ENCODE measurements at regions not wholly inside any gene's neighbourhood (a gene's known extent, or its start where the extent isn't known, plus 50 kb on each side); places are given as distances from the start of the nearest gene placed in this dataset.

DNA sequence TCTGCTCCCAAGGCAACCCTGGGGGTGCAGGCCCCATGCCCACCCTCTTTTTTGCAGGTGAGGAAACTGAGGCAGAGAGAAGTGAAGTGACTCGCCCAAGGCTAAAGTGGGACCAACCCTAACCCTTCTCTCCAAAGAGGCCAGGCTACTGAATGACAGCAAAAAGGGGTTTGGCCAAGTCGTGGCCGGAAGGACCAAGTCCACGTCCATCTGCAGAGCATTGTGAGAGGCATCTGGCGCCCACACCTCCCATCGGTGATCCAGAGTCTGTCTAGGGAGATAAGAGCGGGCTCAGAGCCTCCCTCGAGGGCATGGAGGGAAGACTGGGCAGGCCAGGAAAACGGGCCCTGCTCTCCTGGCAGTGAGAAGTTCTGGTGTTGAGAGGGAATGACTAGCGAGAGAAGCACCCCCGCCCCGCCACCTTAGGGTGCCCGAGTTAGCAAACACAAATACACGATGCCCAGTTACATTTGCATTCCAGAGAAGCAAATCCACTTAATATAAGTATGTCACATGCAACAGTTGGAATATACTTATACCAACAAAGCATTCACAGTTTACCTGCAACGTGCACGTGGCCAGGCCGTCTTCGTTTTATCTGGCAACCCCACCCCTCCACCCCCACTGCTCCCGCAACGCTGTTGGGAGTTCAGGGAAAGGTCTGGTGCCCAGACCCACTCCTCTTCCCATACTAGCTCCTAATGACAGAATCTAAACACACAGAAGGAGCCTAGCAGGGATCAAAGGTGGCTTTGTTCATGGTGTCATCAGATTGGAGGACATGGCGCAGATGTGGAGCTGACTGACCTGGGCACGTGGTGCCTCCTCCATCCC, 124.9 kb downstream of the OAT start:
- Histone ChIP-seq H3K4me2 (ENCODE audit: low read length) (no peak overlapping the region), H3K27me3 (ENCODE audit: low read length) (no peaks in the 10 kb centered on the region), H3K9ac (ENCODE audit: low read length) (no peak overlapping the region), H3K4me1 (ENCODE audit: insufficient read depth, low read length) (no peaks in the 10 kb centered on the region), H4K20me1 (ENCODE audit: low read length) (no peaks in the 10 kb centered on the region), H3K9me2 (replicated peaks; ENCODE audit: low read length) (no peaks in the 10 kb centered on the region), H3K4me3 (ENCODE audit: low read length) (no peak overlapping the region), H2AFZ (ENCODE audit: low read length) (no peak overlapping the region), H3K9me3 (ENCODE audit: low read length) (no peaks in the 10 kb centered on the region), H3K27ac (ENCODE audit: low read length) (no peak overlapping the region), H3K36me3 (ENCODE audit: low read depth, low read length) (no peaks in the 10 kb centered on the region), H3K79me2 (ENCODE audit: low read length) (no peaks in the 10 kb centered on the region), H3F3A (ENCODE audit: low read length, unreplicated experiment) (no peaks in the 10 kb centered on the region)
- TF ChIP-seq, protein P1, sequence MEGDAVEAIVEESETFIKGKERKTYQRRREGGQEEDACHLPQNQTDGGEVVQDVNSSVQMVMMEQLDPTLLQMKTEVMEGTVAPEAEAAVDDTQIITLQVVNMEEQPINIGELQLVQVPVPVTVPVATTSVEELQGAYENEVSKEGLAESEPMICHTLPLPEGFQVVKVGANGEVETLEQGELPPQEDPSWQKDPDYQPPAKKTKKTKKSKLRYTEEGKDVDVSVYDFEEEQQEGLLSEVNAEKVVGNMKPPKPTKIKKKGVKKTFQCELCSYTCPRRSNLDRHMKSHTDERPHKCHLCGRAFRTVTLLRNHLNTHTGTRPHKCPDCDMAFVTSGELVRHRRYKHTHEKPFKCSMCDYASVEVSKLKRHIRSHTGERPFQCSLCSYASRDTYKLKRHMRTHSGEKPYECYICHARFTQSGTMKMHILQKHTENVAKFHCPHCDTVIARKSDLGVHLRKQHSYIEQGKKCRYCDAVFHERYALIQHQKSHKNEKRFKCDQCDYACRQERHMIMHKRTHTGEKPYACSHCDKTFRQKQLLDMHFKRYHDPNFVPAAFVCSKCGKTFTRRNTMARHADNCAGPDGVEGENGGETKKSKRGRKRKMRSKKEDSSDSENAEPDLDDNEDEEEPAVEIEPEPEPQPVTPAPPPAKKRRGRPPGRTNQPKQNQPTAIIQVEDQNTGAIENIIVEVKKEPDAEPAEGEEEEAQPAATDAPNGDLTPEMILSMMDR (conservative IDR thresholded peaks at IDR 0.05; ENCODE audit: low read depth, low read length): no peak
- TF ChIP-seq EZH2 (IDR thresholded peaks at IDR 0.05; ENCODE audit: low read length, unreplicated experiment): no peak
- no peak for TF ChIP-seq EZH2phosphoT487 (IDR thresholded peaks at IDR 0.05; ENCODE audit: borderline replicate concordance, low read length)
- no peak for DNase-seq
- ChIA-PET POLR2A (ENCODE audit: unreplicated experiment) (no interaction called here), CTCF (no interaction called here)
- intact Hi-C loops (cut with micrococcal nuclease): no loop called here
- BruUV-seq (replicated peaks): no TSS peak
- no peak for ATAC-seq

DNA sequence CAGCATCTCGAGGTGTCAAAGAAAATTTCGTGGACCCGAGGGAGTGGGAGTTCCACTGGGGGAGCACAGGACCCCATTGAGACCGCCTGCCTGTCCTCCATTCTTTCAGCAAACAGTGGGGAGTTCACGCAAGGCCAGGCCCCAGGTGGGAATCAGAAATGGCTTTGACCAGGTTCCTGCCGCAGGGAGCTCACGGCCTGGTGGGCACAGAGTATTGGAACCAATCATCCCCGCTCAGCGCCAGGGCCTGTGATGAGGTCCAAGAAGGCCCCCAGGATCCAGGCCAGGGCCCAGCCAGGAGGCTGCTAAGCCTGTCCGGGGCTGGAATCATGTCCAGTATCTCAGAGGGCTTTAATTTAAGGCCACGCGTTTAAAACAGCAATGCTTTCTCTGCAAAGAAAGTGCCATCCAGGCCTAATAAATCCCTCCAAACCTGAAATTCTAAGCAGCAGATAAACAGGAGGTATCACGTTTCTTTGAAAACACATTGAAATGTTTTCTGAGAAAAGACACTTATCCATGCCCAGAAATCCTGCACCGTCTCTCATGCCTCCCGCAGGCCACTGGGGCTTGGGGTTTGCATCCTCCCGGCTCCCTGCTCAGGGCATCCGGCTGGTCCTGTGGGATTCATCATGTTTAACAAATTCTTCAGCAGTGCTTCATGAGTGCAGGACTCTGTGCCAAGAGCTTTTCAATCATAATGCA, 125.7 kb downstream of the OAT start:
- intact Hi-C loops (cut with micrococcal nuclease): no loop called here
- CTCF ChIA-PET: no interaction called here
- POLR2A ChIA-PET (ENCODE audit: unreplicated experiment): no interaction called here

More for the DNA sequence above, 125.7 kb downstream of the OAT start:
- TF ChIP-seq, protein P1 (conservative IDR thresholded peaks at IDR 0.05; ENCODE audit: low read depth, low read length): no peak
- TF ChIP-seq EZH2 (IDR thresholded peaks at IDR 0.05; ENCODE audit: low read length, unreplicated experiment) (no peak), EZH2phosphoT487 (IDR thresholded peaks at IDR 0.05; ENCODE audit: borderline replicate concordance, low read length) (no peak)
- Histone ChIP-seq H3K36me3 (ENCODE audit: low read depth, low read length) (no peaks in the 10 kb centered on the region), H3K79me2 (ENCODE audit: low read length) (no peaks in the 10 kb centered on the region), H3K4me3 (ENCODE audit: low read length) (no peak overlapping the region), H4K20me1 (ENCODE audit: low read length) (no peaks in the 10 kb centered on the region), H3K27me3 (ENCODE audit: low read length) (no peaks in the 10 kb centered on the region), H2AFZ (ENCODE audit: low read length) (no peak overlapping the region), H3K4me2 (ENCODE audit: low read length) (no peak overlapping the region), H3K9me3 (ENCODE audit: low read length) (no peaks in the 10 kb centered on the region), H3K9ac (ENCODE audit: low read length) (no peak overlapping the region), H3F3A (ENCODE audit: low read length, unreplicated experiment) (no peaks in the 10 kb centered on the region), H3K27ac (ENCODE audit: low read length) (no peak overlapping the region), H3K9me2 (replicated peaks; ENCODE audit: low read length) (no peaks in the 10 kb centered on the region), H3K4me1 (ENCODE audit: insufficient read depth, low read length) (no peaks in the 10 kb centered on the region)
- DNase-seq: no peak
- BruUV-seq (replicated peaks): no TSS peak
- ATAC-seq: no peak
